NCI-H1436 treated with DMSO at 0.1 percent for 48 hours (cell line): ENCODE measurements at regions not wholly inside any gene's neighbourhood (a gene's known extent, or its start where the extent isn't known, plus 50 kb on each side); places are given as distances from the start of the nearest gene placed in this dataset.

ENCODE experiments used
- DNase-seq: peaks from one replicate; lab custom pipeline; 2025; lab: John Stamatoyannopoulos, UW

DNA sequence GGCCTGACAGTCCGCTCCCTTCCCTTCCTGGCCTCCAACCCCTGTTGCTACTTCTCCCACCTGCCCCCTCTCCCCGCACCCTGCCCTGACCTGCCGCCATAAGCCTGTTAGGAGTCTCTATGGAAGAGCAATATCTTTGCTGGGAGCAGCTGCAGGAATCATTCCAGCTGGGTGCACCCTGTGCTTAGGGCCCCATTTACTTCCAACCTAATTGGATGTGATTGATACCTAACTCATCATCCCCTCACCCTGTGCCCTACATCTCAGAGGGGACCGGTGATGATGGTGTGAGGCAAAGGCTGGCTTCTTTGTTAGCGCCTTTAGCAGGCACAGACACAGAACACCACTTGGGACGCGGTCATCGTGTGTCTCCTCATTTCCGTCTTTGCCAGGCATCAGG, 80.0 kb upstream of the FAM180A start:
- DNase-seq: no peak

DNA sequence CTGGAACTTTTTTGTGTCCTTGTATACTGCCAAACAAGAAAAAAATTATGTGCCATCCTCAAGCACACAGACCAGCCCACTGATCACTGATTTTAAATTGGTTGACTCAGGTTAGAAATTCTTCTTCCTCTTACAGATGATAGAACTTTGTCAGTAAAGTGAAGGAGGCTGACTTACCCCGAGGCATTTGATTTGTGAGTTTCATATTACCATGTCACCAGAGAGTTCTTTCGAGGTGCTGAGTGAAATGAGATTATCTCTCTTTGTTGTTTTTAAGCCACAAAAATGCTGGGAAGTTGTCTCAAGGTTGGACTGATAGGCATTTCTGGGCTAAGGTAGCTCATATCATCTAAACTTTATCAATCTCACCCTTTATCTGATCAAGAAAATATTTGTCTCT, 78.8 kb upstream of the FAM180A start:
- no peak for DNase-seq

DNA sequence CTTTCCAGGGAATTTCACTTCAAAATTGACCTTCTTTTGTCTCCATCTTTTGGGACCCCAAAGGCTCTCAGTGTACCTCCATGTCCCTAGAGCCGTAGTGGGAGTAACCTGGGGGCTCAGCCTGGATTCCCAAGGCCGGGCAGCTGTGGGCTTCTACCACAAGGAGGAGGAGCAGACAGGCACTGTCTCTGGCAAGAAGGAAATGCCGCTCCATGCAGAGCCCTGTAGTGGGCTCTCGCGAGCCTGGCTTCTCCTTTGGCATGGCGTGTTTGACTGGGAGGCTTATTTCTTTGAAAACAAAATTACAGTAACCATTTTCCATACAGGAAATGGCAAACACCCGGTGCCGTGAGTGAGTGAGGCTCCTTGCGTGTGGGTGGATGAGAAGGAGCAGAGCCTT, 76.8 kb upstream of the FAM180A start:
- DNase-seq: no peak

DNA sequence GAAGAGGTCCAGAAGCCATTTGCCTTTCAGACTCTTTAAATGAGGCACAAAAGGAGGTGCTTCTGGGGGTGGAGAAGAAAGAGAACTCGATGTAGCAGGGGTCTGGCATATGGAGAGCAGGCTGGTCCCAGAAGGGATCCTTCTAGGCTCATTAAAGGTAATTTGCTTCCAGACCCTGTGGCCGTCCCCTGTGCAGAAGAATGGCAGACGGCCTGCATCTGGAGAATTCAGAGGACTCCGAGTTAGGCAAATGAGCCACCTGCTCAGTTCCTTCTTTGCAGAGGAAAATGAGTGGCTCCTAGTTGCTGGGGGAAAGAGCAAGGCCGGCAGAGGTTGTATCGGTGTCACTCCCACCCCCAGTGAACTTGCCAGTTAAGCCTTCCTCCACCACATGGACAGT, 73.8 kb upstream of the FAM180A start:
- no peak for DNase-seq

DNA sequence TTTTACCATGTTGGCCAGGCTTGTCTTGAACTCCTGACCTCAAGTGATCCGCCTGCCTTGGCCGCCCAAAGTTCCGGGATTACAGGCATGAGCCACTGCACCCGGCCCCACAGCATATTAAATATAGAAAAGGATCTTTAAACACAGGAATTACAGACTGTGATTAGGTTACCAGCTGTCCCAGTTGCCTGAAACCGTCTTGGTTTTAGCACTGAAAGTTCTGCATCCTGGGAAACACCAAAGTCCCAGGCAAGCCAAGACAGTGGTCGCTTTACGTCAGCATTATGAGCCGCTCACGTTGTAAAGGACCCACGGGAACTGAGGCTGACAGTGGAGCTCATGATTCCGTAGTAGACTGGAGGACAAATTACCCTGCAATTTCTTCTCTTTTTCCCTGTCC, 69.0 kb upstream of the FAM180A start:
- no peak for DNase-seq

DNA sequence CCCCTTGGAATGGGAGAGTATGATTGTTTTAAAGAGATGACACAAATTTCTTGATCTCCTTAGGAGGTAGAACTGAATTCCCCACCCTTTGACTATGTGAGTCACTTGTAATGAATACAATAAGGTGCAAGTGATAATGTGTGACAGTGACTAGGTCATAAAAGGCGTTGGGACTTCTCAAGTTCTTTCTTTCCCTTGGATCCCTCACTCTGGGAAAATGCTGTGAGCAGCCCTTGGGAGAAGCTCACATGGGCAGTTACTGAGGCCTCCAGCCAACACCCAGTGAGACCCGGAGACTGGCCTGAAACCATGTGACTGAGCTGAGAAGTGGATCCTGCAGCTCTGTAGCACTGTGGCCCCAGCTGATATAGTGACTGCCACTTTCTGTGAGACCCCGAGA, 66.4 kb upstream of the FAM180A start:
- no peak for DNase-seq

DNA sequence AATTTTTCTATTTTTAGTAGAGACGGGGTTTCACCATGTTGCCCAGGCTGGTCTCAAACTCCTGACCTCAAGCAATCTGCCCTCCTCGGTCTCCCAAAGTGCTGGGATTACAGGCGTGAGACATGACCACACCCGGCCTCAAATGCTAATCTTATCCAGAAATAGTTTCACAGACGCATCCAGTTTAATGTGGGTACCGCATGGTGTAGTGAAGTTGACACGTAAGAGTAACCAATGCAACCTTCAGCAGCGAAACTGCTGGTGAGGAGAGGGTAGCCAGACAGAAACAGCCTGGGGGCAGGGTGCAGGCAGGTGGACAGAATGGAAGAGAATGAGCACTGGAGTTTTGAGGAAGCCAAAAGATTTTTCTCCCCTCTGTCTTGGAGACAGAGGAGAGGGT, 63.5 kb upstream of the FAM180A start:
- no peak for DNase-seq

DNA sequence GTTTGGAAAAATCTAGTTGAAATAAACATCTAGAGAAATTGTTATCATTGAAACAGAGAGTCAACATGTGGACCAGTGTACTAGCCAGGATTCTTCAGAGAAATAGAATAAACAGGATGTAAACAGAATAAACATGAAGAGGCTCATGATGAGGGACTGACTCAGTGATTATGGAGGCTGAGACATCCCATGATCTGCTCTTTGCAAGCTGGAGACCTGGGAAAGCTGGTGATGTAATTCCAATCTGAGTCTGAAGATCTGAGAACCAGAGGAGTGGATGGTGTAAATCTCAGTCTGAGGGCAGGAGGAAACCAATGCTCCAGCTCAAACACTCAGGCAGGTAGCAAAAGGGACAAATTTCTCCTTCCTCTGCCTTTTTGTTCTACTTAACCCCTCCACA, 62.9 kb upstream of the FAM180A start:
- no peak for DNase-seq

DNA sequence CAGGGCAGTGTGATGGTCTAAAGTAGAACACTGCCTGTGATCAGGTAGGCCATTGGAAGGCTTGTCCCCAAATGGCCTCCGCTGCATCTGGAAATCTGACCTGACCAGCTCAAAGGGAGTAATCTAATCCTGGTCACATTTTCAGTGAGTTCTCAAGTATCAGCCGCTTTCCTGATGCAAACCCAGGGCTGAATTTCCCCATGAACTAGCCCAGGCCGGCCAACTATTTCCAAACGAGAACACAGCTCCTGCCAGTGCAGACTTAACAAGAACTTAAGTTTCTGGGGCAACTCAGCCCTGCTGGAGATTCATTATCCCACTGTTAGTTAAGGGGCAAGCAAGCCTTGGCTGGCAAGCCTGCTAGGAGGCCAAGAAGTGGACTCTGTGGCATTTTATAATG, 59.6 kb upstream of the FAM180A start:
- no peak for DNase-seq

DNA sequence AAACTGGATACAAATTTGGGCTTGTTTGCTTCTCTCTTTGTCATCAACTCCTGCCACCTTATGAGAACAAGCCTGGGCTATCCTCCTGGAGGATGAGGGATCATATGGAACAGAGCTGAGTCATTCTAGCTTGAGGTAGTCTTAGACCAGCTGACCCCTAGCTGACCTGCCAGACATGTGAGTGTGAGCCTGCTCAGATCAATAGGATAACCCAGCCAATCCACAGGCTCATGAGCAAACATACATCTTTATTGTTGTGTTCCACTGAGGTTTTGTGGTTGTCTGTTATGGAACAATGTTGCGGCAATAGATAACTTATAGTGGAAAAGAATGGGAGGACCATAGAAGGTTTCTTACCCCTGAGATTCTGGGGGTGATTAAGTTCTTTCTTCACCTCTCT, 54.5 kb upstream of the FAM180A start:
- no peak for DNase-seq

DNA sequence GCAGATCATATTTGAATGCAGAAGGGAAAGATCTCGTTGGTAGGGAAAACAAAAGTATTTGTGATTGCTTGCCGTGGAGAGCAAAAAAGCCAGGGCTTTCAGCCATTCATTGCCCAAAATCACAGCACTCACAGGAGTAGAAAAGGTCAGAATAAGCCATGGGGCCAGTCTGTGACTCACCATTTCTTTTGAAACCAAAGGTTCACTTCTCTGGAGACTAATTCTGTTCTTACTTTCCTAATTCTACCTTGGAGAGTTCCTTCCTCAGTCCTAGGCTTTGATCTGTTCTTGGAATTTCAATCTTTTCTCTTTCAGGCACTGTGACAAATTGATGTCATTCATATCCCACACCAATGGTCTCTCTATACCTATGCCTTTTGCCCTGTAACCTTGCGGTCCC, 54.1 kb upstream of the FAM180A start:
- DNase-seq: no peak

DNA sequence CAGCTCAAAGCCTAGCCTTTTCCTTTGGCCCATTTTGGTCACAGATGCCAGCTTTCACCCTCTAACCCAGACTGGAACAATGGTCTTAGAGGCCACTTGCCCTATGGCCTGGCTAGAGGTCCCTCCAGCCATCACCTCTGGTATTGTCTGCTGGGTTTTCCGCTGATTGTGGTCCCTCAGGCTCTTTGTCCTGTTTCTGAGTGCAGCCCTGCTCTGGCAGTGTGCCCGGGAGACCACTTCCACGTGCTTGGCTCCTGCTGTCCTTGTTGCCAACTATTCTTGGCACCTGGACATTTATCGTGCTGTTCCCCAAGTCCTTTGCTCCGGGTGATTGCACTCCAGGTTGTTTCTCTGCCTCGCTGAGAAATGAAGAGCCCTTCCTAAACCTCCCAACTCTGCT, 53.3 kb upstream of the FAM180A start:
- DNase-seq: no peak

DNA sequence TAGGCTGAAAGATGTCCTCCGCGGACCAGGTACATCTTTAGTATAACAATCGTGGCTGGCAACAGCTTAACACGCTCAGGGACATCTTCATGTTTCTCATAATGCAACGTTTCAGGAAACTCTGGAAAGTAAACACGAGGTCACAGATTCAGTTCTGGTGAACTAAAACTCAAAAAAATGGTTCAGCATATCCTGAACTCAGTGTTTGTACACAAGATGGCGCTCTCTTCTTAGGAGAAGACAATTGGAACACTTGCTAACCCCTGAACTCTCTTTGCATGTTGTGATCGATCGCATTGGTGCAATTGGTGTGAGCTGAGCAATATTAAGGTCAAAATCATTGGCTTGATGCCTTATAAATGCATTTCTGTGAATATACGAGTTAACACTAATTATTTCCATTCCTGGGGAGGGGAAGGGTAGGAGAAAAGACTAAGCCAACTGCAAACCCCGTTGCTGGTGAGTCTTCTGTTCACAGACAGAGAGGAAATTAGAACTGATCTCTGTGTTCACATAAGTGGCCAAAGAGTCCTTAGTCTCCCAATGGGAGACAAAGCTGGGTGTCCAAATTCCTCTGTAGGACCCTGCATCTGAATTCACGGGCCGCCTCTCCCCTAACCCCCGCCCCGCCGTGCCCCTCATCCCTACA, 52.6 kb upstream of the FAM180A start:
- DNase-seq: peak; percentile 5

DNA sequence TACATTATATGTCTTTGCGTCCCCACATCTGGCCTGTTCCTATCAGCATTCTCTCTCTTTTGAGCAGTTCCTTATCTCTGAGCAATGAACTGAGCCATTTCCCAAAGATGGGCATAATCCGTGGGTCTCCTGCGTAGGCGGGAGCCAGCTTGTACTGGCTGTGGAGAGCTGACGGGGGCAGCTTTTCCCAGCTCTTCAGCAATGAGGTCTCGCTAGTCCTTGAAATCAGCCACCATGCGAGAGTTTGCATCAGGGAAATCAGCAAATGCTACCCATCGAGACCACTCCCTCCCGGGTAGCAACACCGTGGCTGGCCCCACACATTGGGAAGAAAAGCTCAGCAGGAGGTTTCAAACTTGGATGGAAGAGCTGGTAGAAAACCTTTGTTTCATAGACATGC, 51.9 kb upstream of the FAM180A start:
- no peak for DNase-seq

DNA sequence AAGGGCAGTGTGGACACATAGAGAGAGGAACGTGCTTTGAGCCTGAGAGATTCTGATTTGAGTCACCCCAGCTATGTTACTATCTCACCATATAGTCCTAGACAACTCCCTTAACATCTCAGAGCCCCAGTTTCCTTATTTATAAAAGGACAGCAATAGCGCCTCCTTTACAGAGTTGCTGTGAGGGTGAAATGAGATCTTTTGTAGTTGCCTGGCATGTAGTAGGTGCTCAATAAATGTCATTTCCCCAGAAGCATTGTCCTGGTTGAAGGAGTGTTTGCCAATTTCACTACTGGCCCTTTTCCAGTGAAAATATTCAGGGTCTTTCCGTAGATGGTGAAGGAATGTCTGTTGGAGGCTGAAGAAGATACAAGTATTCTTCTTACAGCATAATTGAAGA, 51.3 kb upstream of the FAM180A start:
- DNase-seq: no peak
